Breast epithelium (tissue), 4 donors: ENCODE measurements at regions not wholly inside any gene's neighbourhood (a gene's known extent, or its start where the extent isn't known, plus 50 kb on each side); places are given as distances from the start of the nearest gene placed in this dataset.

ENCODE experiments used
- DNase-seq, 2 donors: peaks; one replicate each; pipeline ENCODE4 v3.0.0-alpha.2; 2019; ENCODE audit warnings: low spot score in 2 of 2
- H3K27ac ChIP-seq, 2 donors: fragments of 200-600 bp; sonication (generic) in 1 of 2; one replicate each; pipeline ENCODE4 v1.5.1; 2016 to 2019; ENCODE audit warnings: mild to moderate bottlenecking in 1 of 2
- H3K27me3 ChIP-seq, 2 donors: fragments of 200-600 bp; sonication (generic) in 1 of 2; one replicate each; pipeline versions ENCODE4 v1.5.1 to v1.6.0; 2017 to 2019; ENCODE audit warnings: control low read depth in 1 of 2, mild to moderate bottlenecking in 1 of 2
- H3K36me3 ChIP-seq: fragments of 200-600 bp; one replicate; pipeline ENCODE4 v1.5.1; 2019
- H3K4me1 ChIP-seq, 2 donors: fragments of 200-600 bp; sonication (generic); one replicate each; pipeline ENCODE4 v1.5.1; 2016 to 2019; ENCODE audit warnings: control low read depth in 1 of 2
- H3K4me3 ChIP-seq, 3 donors: fragments of 200-600 bp; sonication (generic); 1 replicate in 2 of 3; 2 replicates in 1 of 3; pipeline ENCODE4 v1.5.1; 2016 to 2019; ENCODE audit warnings: mild to moderate bottlenecking in 3 of 3, moderate library complexity in 2 of 3
- H3K9me3 ChIP-seq, 2 donors: fragments of 200-600 bp; sonication (generic) in 1 of 2; one replicate each; pipeline ENCODE4 v1.5.1; 2016 to 2019; ENCODE audit warnings: control low read depth in 1 of 2
- CTCF ChIP-seq, 3 donors: fragments of 450-650 bp; IDR thresholded peaks; one replicate each; pipeline ENCODE4 v1.5.1; 2016 to 2017; ENCODE audit warnings: antibody characterized with exemption in 3 of 3, mild to moderate bottlenecking in 3 of 3, moderate library complexity in 3 of 3
- POLR2A ChIP-seq: fragments of 450-650 bp; IDR thresholded peaks from one replicate; pipeline ENCODE4 v1.6.1; 2016; ENCODE audit warnings: antibody characterized with exemption, mild to moderate bottlenecking, moderate library complexity
- POLR2AphosphoS5 ChIP-seq, 3 donors: sonication (generic); formaldehyde crosslinking; IDR thresholded peaks; one replicate each; pipeline ENCODE4 v1.6.1; 2017; ENCODE audit warnings: antibody characterized with exemption in 3 of 3
- intact Hi-C: fragments of 100-400 bp; cut with DNase I; formaldehyde crosslinking; loops from one replicate; pipeline ENCODE4 v1.15.1; 2023; ENCODE audit warnings: low total_unique reads

DNA sequence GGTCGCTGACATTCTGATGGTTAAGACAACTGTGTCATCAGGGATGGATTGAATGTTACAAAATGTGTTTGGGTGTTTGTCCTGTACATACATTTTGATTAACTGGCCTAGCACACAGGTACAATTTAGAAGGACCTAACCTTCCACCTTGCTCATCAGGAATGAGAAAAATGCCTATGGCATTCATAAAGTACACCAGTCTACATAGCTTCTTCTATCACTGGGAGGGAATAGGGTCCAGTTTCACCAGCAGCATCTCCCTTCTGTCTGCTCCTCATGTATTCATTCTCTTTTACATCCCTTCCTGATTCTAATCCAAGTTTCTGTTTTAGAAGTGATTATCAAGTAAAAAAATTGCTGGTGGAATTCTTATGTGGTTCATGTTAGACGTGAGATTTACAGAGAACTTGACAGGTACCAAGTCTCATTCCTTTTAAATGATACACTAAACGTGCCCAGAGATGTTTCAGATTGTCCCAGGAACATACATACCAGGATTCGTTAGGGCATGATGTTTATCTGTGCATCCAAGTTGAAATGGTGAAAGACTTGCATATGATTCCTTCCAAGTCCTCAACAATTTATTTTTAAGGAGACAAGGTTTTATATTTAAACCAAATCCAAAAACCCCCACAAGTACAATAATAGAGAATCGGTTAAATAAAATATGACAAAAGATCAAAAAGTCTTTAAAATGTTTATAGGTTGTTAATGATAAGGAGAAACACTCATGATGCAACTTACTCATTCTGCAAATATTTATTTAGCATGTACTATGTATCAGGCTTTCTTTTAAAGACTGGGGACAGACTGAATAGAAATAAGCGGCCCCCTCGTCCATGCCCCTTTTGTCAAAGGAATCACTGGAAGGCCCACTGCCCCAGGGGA is 359.1 kb downstream of the ZNF674 start:
- Histone ChIP-seq H3K27ac (no peak overlapping the region), H3K9me3 (no peaks in the 10 kb centered on the region), H3K36me3 (no peaks in the 10 kb centered on the region), H3K4me3 (no peak overlapping the region), H3K27me3 (peaks cover 0 to 29% of the 10 kb centered on the region in 2 donors), H3K4me1 (no peaks in the 10 kb centered on the region)
- DNase-seq, result no peak
- intact Hi-C loops, result no loop called here
- TF ChIP-seq CTCF (IDR thresholded peaks at IDR 0.05), result no peak
- no peak for TF ChIP-seq POLR2A
- no peak for TF ChIP-seq POLR2AphosphoS5 (IDR thresholded peaks at IDR 0.05)

- Histone ChIP-seq H3K36me3 (no peaks in the 10 kb centered on the region), H3K4me1 (no peaks in the 10 kb centered on the region), H3K27ac (no peak overlapping the region), H3K9me3 (no peaks in the 10 kb centered on the region), H3K4me3 (no peak overlapping the region), H3K27me3 (peaks cover 0 to 33% of the 10 kb centered on the region in 2 donors)
- DNase-seq, result no peak
- no peak for TF ChIP-seq CTCF (IDR thresholded peaks at IDR 0.05)
- TF ChIP-seq POLR2A, result no peak
- no peak for TF ChIP-seq POLR2AphosphoS5 (IDR thresholded peaks at IDR 0.05)
- intact Hi-C loops, result no loop called here
These were observed 360.5 kb downstream of the ZNF674 start for GRCh38 chrX:46184749-46185148.

DNA sequence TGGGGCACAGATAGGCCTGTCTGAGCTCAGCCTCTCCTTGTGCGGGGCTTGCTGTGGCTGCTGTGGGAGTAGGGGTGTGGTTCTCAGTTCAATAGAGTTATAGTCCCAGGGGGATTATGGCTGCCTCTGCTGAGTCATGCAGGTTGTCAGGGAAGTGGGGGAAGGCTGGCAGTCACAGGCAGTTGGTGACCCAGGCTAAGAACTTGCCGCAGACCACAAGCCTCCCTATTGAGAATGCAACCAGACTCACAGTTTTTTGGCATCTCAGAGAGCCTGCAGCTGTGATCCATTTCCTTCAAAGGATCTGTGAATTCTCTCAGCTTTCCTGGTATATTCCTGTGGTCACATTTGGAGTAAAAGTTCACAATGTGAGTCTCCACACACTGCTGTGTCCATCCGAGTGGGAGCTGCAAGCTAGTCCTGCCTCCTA is 364.9 kb downstream of the ZNF674 start:
- DNase-seq, result no peak
- H3K9me3 ChIP-seq, result no peaks in the 10 kb centered on the region
- TF ChIP-seq POLR2AphosphoS5 (IDR thresholded peaks at IDR 0.05), result no peak
- no peak overlapping the region for H3K4me3 ChIP-seq
- no peaks in the 10 kb centered on the region for H3K36me3 ChIP-seq
- intact Hi-C loops, result no loop called here
- no peak overlapping the region for H3K27ac ChIP-seq
- H3K4me1 ChIP-seq, result no peaks in the 10 kb centered on the region
- H3K27me3 ChIP-seq, result peaks cover 0 to 24% of the 10 kb centered on the region in 2 donors

DNA sequence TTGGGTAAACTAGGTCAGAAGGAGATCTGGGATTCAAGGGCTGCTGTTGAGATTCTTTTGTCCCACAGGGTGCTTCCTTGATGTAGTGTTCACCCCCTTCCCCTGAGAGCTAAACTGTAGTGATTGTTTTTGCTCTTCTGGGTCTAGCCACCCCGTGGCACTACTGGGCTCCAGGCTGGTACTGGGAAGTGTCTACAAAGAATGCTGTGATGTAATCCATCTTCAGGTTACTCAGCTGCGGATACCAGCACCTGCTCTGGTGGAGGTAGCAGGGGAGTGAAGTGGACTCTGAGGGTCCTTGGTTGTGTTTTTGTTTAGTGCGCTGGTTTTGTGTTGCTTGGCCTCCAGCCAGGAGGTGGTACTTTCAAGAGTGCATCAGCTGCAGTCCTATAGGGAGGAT is 365.5 kb downstream of the ZNF674 start:
- intact Hi-C loops, result no loop called here
- Histone ChIP-seq H3K4me1 (no peaks in the 10 kb centered on the region), H3K36me3 (no peaks in the 10 kb centered on the region)

DNA sequence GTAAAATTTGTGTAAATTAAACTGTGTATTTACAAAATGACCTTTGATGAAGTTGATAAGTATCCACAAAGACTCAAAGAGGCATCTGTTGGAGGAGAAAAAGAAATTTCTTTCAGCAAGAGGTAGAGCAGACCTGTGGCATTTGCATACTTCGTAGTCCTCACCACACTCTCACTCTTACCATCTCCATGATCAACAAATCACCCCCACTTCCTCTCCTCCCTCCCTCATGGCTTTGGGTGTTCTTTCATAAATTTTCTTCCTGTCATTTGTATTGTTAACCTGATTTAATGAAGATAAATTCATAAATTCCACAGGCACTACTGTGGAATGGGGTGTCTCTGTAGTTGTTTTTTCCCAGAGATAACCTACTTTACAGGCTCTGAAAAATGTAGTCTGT is 366.5 kb downstream of the ZNF674 start:
- Histone ChIP-seq H3K9me3 (peaks cover 2 to 3% of the 10 kb centered on the region in 2 donors), H3K27me3 (peaks cover 0 to 19% of the 10 kb centered on the region in 2 donors), H3K4me1 (no peaks in the 10 kb centered on the region), H3K4me3 (no peak overlapping the region), H3K36me3 (no peaks in the 10 kb centered on the region), H3K27ac (no peak overlapping the region)
- no peak for DNase-seq
- intact Hi-C loops, result no loop called here
- TF ChIP-seq POLR2A (no peak), CTCF (IDR thresholded peaks at IDR 0.05) (no peak), POLR2AphosphoS5 (IDR thresholded peaks at IDR 0.05) (no peak)

More for the DNA sequence above, 365.5 kb downstream of the ZNF674 start:
- H3K27ac ChIP-seq, result no peak overlapping the region
- H3K27me3 ChIP-seq, result peaks cover 0 to 24% of the 10 kb centered on the region in 2 donors
- no peaks in the 10 kb centered on the region for H3K9me3 ChIP-seq
- DNase-seq, result no peak
- TF ChIP-seq POLR2AphosphoS5 (IDR thresholded peaks at IDR 0.05) (no peak), CTCF (IDR thresholded peaks at IDR 0.05) (no peak), POLR2A (no peak)
- no peak overlapping the region for H3K4me3 ChIP-seq
